IMR-90 (cell line): ENCODE measurements at regions not wholly inside any gene's neighbourhood (a gene's known extent, or its start where the extent isn't known, plus 50 kb on each side); places are given as distances from the start of the nearest gene placed in this dataset.

Experiments
- ATAC-seq: fragments of 200-7000 bp; cut with Tn5 transposase; 2 replicates; pipeline ENCODE4 v1.9.1; 2020; ENCODE audit warnings: low read depth, mild to moderate bottlenecking, moderate library complexity
- BruUV-seq: library from RNA; stranded (reverse); fragments of 400-500 nt; replicated peaks from 2 replicates; lab custom pipeline; 2021; lab: Mats Ljungman, UMichigan
- CTCF ChIA-PET: fragments of 300-600 bp; formaldehyde crosslinking; extraction: SDS; loops from one replicate; lab custom pipeline; 2021; ENCODE audit warnings: antibody characterized with exemption; lab: Yijun Ruan, JAX
- POLR2A ChIA-PET: fragments of 300-600 bp; sonication (Branson Sonifier 250); formaldehyde crosslinking; loops from one replicate; lab custom pipeline; 2022; ENCODE audit warnings: antibody characterized with exemption; ENCODE audit not compliant: unreplicated experiment; lab: Charles Lee
- DNase-seq: peaks from one replicate; pipeline ENCODE4 v3.0.0; 2013
- H2AFZ ChIP-seq: replicated peaks from 2 replicates; pipeline ENCODE3; 2013; ENCODE audit warnings: low read length, mild to moderate bottlenecking; ENCODE audit not compliant: poor library complexity
- H2AK5ac ChIP-seq: 2 replicates; pipeline ENCODE4 v1.6.1; 2013; ENCODE audit warnings: low read depth, low read length, inconsistent platforms
- H2AK9ac ChIP-seq: replicated peaks from 2 replicates; pipeline ENCODE3; 2013; ENCODE audit warnings: mild to moderate bottlenecking, low read depth, low read length, moderate library complexity; ENCODE audit not compliant: poor library complexity
- H2BK120ac ChIP-seq: 2 replicates; pipeline ENCODE4 v1.6.1; 2013; ENCODE audit warnings: low read depth, low read length, inconsistent platforms
- H2BK15ac ChIP-seq: 3 replicates; pipeline ENCODE4 v1.6.1; 2013; ENCODE audit warnings: low read depth, low read length, inconsistent platforms
- H2BK20ac ChIP-seq: 2 replicates; pipeline ENCODE4 v1.6.1; 2013; ENCODE audit warnings: low read depth, mild to moderate bottlenecking, inconsistent platforms, low read length, moderate library complexity
- H2BK5ac ChIP-seq: 2 replicates; pipeline ENCODE4 v1.6.1; 2013; ENCODE audit warnings: mild to moderate bottlenecking, low read depth, low read length, inconsistent platforms; ENCODE audit not compliant: poor library complexity, severe bottlenecking
- H3K14ac ChIP-seq: replicated peaks from 2 replicates; pipeline ENCODE4 v1.6.1; 2013; ENCODE audit warnings: low read depth, low read length, inconsistent platforms
- H3K18ac ChIP-seq: 2 replicates; pipeline ENCODE4 v1.6.1; 2013; ENCODE audit warnings: low read depth, low read length, control low read depth
- H3K23ac ChIP-seq: 2 replicates; pipeline ENCODE4 v1.6.1; 2013; ENCODE audit warnings: low read depth, low read length, inconsistent platforms
- H3K27ac ChIP-seq: 2 replicates; pipeline ENCODE4 v1.5.1; 2013; ENCODE audit warnings: mild to moderate bottlenecking, control low read depth, low read length; ENCODE audit not compliant: insufficient read depth
- H3K27me3 ChIP-seq: 2 replicates; pipeline ENCODE4 v1.6.1; 2013; ENCODE audit warnings: low read length; ENCODE audit not compliant: control insufficient read depth, insufficient read depth
- H3K36me3 ChIP-seq: 2 replicates; pipeline ENCODE4 v1.6.1; 2013; ENCODE audit warnings: low read length, mixed read lengths; ENCODE audit not compliant: control insufficient read depth, insufficient read depth
- H3K4ac ChIP-seq: 2 replicates; pipeline ENCODE4 v1.6.1; 2013; ENCODE audit warnings: low read depth, low read length, inconsistent platforms
- H3K4me1 ChIP-seq: 2 replicates; pipeline ENCODE4 v1.6.1; 2013; ENCODE audit warnings: low read length, mixed read lengths; ENCODE audit not compliant: control insufficient read depth, insufficient read depth
- H3K4me2 ChIP-seq: 2 replicates; pipeline ENCODE4 v1.6.1; 2013; ENCODE audit warnings: low read depth, mild to moderate bottlenecking, control low read depth, low read length, moderate library complexity
- H3K4me3 ChIP-seq: 2 replicates; pipeline ENCODE4 v1.5.1; 2013; ENCODE audit warnings: low read depth, mild to moderate bottlenecking, control low read depth, low read length, moderate library complexity; ENCODE audit not compliant: insufficient read depth
- H3K56ac ChIP-seq: 2 replicates; pipeline ENCODE4 v1.6.1; 2013; ENCODE audit warnings: low read length, inconsistent platforms; ENCODE audit not compliant: insufficient read depth; ENCODE audit errors: extremely low read depth
- H3K79me1 ChIP-seq, 2 experiments: 2 replicates each; pipeline ENCODE4 v1.6.1; 2013; ENCODE audit warnings: low read length in 2 of 2, inconsistent platforms in 1 of 2, low read depth in 1 of 2
- H3K9ac ChIP-seq: 2 replicates; pipeline ENCODE4 v1.6.1; 2013; ENCODE audit warnings: low read depth, low read length, control low read depth
- H3K9me1 ChIP-seq: 2 replicates; pipeline ENCODE4 v1.6.1; 2013; ENCODE audit warnings: low read length, inconsistent platforms; ENCODE audit not compliant: insufficient read depth
- H3K9me3 ChIP-seq: 2 replicates; pipeline ENCODE4 v1.6.1; 2013; ENCODE audit warnings: low read length; ENCODE audit not compliant: control insufficient read depth, insufficient read depth
- H4K20me1 ChIP-seq: 2 replicates; pipeline ENCODE4 v1.6.1; 2013; ENCODE audit warnings: low read length, inconsistent platforms; ENCODE audit not compliant: insufficient read depth
- H4K5ac ChIP-seq: 2 replicates; pipeline ENCODE4 v1.6.1; 2013; ENCODE audit warnings: mild to moderate bottlenecking, low read depth, low read length, control low read depth
- H4K8ac ChIP-seq, 2 experiments: 2 replicates each; pipeline ENCODE4 v1.6.1; 2013; ENCODE audit warnings: low read depth in 2 of 2, low read length in 2 of 2, control low read depth in 1 of 2, inconsistent platforms in 1 of 2
- H4K91ac ChIP-seq: 2 replicates; pipeline ENCODE4 v1.6.1; 2013; ENCODE audit warnings: low read depth, low read length, inconsistent platforms; ENCODE audit not compliant: insufficient read depth
- CTCF ChIP-seq: conservative IDR thresholded peaks from 2 replicates; pipeline ENCODE4 v1.5.1; 2012; ENCODE audit warnings: mild to moderate bottlenecking, low read depth, low read length, improper control_type of control experiment
- FOS ChIP-seq: fragments of 150-350 bp; IDR thresholded peaks from 2 replicates; pipeline ENCODE4 v1.6.1; 2016; ENCODE audit warnings: low read depth, low read length
- MXI1 ChIP-seq: IDR thresholded peaks from 2 replicates; pipeline ENCODE4 v1.6.1; 2012; ENCODE audit warnings: low read depth, mild to moderate bottlenecking, low read length, moderate library complexity, borderline replicate concordance
- RFX5 ChIP-seq: IDR thresholded peaks from 2 replicates; pipeline ENCODE4 v1.8.0; 2012; ENCODE audit warnings: low read depth, mild to moderate bottlenecking, low read length, moderate library complexity
- SMC3 ChIP-seq: fragments of 150-350 bp; IDR thresholded peaks from 2 replicates; pipeline ENCODE4 v1.6.1; 2016; ENCODE audit warnings: low read depth, mild to moderate bottlenecking, antibody characterized with exemption, low read length, moderate library complexity
- WGBS, 2 experiments: methylation state at CpG; one replicate each; pipeline versions ENCODE4 v1.1.5 to v1.1.7; 2013; ENCODE audit warnings: missing lambda C conversion rate in 2 of 2; ENCODE audit not compliant: insufficient read length in 1 of 2; ENCODE audit errors: extremely low coverage in 2 of 2; 5-methylcytosine and 5-hydroxymethylcytosine counted together
- dilution Hi-C: fragments of 300-500 bp; cut with HindIII; formaldehyde crosslinking; loops from one replicate; pipeline ENCODE4 v1.14.3; 2018; ENCODE audit warnings: low sequenced_read_pairs; ENCODE audit not compliant: unreplicated experiment
- in situ Hi-C: fragments of 300-500 bp; cut with MboI; formaldehyde crosslinking; loops from 3 replicates; pipeline ENCODE4 v1.14.3; 2019; ENCODE audit warnings: low sequenced_read_pairs, inconsistent platforms, mixed read lengths
- intact Hi-C: fragments of 100-400 bp; cut with micrococcal nuclease; formaldehyde crosslinking; loops from 2 replicates; pipeline ENCODE4 v1.10.0; 2022

GRCh38 chr22:34294986-34295385, 374.7 kb upstream of the LARGE1 start:
- Histone ChIP-seq H4K20me1 (no peaks in the 10 kb centered on the region), H3K27ac (no peak overlapping the region), H3K4ac (no peak overlapping the region), H4K5ac (no peak overlapping the region), H3K23ac (no peak overlapping the region), H3K18ac (no peak overlapping the region), H3K4me1 (no peaks in the 10 kb centered on the region), H3K4me3 (no peak overlapping the region), H3K27me3 (no peaks in the 10 kb centered on the region), H2BK20ac (no peak overlapping the region), H2BK5ac (no peak overlapping the region), H3K14ac (no peak overlapping the region), H2AFZ (no peak overlapping the region), H3K79me1 (no peaks in the 10 kb centered on the region), H3K9me1 (no peaks in the 10 kb centered on the region), H2AK5ac (no peak overlapping the region), H2BK120ac (no peak overlapping the region), H4K91ac (no peak overlapping the region), H3K9me3 (peaks cover 7% of the 10 kb centered on the region), H3K36me3 (no peaks in the 10 kb centered on the region), H4K8ac (no peak overlapping the region), H3K4me2 (no peak overlapping the region), H3K9ac (no peak overlapping the region), H2BK15ac (no peak overlapping the region), H2AK9ac (no peak overlapping the region), H3K56ac (no peak overlapping the region)
- ATAC-seq (no peak), DNase-seq (no peak)
- WGBS, 2 experiments = 31% methylated on average over 2 of the region's 3 CpGs; no CpG with 5 or more reads in 1 of the 2 experiments
- intact Hi-C loops (no loop called here), dilution Hi-C loops (no loop called here), in situ Hi-C loops (no loop called here)
- BruUV-seq = no TSS peak
- CTCF ChIA-PET = no interaction called here
- TF ChIP-seq RFX5 (no peak), SMC3 (no peak), MXI1 (no peak), CTCF (no peak), FOS (no peak)
- POLR2A ChIA-PET = no interaction called here
